Astrocyte of the cerebellum (primary cell): ENCODE measurements at regions not wholly inside any gene's neighbourhood (a gene's known extent, or its start where the extent isn't known, plus 50 kb on each side); places are given as distances from the start of the nearest gene placed in this dataset.
"Not testable (repeated sequence)": the region's sequence is repeated elsewhere in the genome, so short reads cannot be mapped to it uniquely, and the experiment has no call there.

Source experiments
- DNase-seq: peaks from one replicate; pipeline ENCODE4 v3.0.0-alpha.2; 2011; ENCODE audit warnings: low read depth
- H3K4me3 ChIP-seq: 2 replicates; pipeline ENCODE4 v1.5.1; 2011; ENCODE audit warnings: mild to moderate bottlenecking, low read depth, low read length, moderate library complexity
- CTCF ChIP-seq: IDR thresholded peaks from 2 replicates; pipeline ENCODE4 v1.5.1; 2012; ENCODE audit warnings: low read length, low read depth, moderate library complexity, mild to moderate bottlenecking; ENCODE audit errors: missing control alignments
- in situ Hi-C: cut with HindIII; loops from 2 replicates; pipeline ENCODE4 v1.10.0; 2017; ENCODE audit warnings: low sequenced_read_pairs

- H3K4me3 ChIP-seq, in situ Hi-C loops, DNase-seq: not testable (repeated sequence)
These were observed 93.8 kb upstream of the SAMD11 start for GRCh38 chr1:829932-830331.

- in situ Hi-C loops, H3K4me3 ChIP-seq, DNase-seq: not testable (repeated sequence)
These were observed 93.0 kb upstream of the SAMD11 start for GRCh38 chr1:830750-831149.

GRCh38 chr1:831522-831921, 92.2 kb upstream of the SAMD11 start:
- in situ Hi-C loops = no loop called here
- no peak for TF ChIP-seq CTCF
- H3K4me3 ChIP-seq = no peak overlapping the region
- no peak for DNase-seq

GRCh38 chr1:832136-832535, 91.6 kb upstream of the SAMD11 start:
- TF ChIP-seq CTCF = no peak
- H3K4me3 ChIP-seq = no peak overlapping the region
- in situ Hi-C loops = no loop called here
- no peak for DNase-seq

- in situ Hi-C loops, DNase-seq: not testable (repeated sequence)
These were observed 90.5 kb upstream of the SAMD11 start for GRCh38 chr1:833226-833625.

GRCh38 chr1:835509-835908, 88.2 kb upstream of the SAMD11 start:
- in situ Hi-C loops, DNase-seq, H3K4me3 ChIP-seq: not testable (repeated sequence)

More at GRCh38 chr1:833226-833625, 90.5 kb upstream of the SAMD11 start:
- not testable (repeated sequence) for H3K4me3 ChIP-seq

- H3K4me3 ChIP-seq, DNase-seq, in situ Hi-C loops: not testable (repeated sequence)
These were observed 86.1 kb upstream of the SAMD11 start for GRCh38 chr1:837601-838000.

- DNase-seq, in situ Hi-C loops: not testable (repeated sequence)
These were observed 85.4 kb upstream of the SAMD11 start for GRCh38 chr1:838291-838690.

GRCh38 chr1:840592-840991, 83.1 kb upstream of the SAMD11 start:
- in situ Hi-C loops, H3K4me3 ChIP-seq, DNase-seq: not testable (repeated sequence)

More at GRCh38 chr1:838291-838690, 85.4 kb upstream of the SAMD11 start:
- not testable (repeated sequence) for H3K4me3 ChIP-seq

- DNase-seq, H3K4me3 ChIP-seq, in situ Hi-C loops: not testable (repeated sequence)
These were observed 81.9 kb upstream of the SAMD11 start for GRCh38 chr1:841671-842425.

GRCh38 chr1:842799-843198, 80.9 kb upstream of the SAMD11 start:
- H3K4me3 ChIP-seq, DNase-seq, in situ Hi-C loops: not testable (repeated sequence)

GRCh38 chr1:843946-844345, 79.8 kb upstream of the SAMD11 start:
- H3K4me3 ChIP-seq, DNase-seq, in situ Hi-C loops: not testable (repeated sequence)
